Nephron progenitor cell (in vitro differentiated cells): ENCODE measurements at regions not wholly inside any gene's neighbourhood (a gene's known extent, or its start where the extent isn't known, plus 50 kb on each side); places are given as distances from the start of the nearest gene placed in this dataset.

Experiments used
- DNase-seq: peaks from one replicate; pipeline ENCODE4 v3.0.0; 2021
- H3K27ac Mint-ChIP-seq: 2 replicates; pipeline ENCODE4 v1.8.0; 2021; ENCODE audit warnings: mild to moderate bottlenecking, moderate library complexity, mixed read lengths
- H3K27me3 Mint-ChIP-seq: 2 replicates; pipeline ENCODE4 v1.8.0; 2021; ENCODE audit warnings: mild to moderate bottlenecking, low read depth, mixed read lengths; ENCODE audit not compliant: poor library complexity
- H3K36me3 Mint-ChIP-seq: 2 replicates; pipeline ENCODE4 v1.8.0; 2021; ENCODE audit warnings: low read depth, mixed read lengths
- H3K4me1 Mint-ChIP-seq: 2 replicates; pipeline ENCODE4 v1.8.0; 2021; ENCODE audit warnings: mixed read lengths
- H3K4me3 Mint-ChIP-seq: 2 replicates; pipeline ENCODE4 v1.8.0; 2021; ENCODE audit warnings: mild to moderate bottlenecking, moderate library complexity, mixed read lengths
- H3K9me3 Mint-ChIP-seq: 2 replicates; pipeline ENCODE4 v1.8.0; 2021; ENCODE audit warnings: mild to moderate bottlenecking, moderate library complexity, mixed read lengths
- TF ChIP-seq, protein P1 (sequence below): fragments of 200-600 bp; sonication (generic); IDR thresholded peaks from 2 replicates; pipeline ENCODE4 v1.5.0; 2021; ENCODE audit warnings: antibody characterized with exemption

DNA sequence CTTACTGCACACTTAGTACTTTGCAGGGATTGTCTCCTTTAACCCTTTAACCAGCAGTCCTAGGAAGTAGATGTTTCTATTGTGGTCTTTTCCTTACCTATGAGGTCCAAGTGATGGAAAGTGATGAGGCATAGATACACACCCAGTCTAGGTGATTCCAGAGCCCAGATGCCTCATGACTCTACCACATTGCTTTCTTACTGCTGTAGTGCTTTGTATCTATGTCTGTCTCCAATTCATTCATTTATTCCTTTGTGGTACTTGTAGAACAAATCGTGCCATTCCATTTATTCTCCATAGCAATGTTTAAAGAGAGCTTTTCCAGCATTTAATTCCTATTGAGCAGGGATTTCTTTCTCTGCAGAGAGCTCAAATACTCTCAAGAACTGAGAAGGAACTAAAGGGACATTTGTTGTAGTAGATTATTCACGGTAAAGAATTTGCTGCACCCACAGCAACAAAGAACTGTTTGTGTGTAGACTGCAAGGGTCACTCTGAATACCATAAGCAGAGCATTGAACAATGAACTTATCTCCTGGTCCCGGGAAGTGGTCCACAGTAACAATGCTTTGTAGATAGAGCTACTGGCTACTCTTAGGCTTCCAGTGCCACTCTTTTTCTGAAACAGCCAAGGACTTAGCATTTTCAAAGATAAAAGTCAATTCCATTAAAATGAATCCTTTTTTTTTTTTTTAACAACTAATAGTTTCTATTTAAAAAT, 337.0 kb downstream of the PTEN start:
- TF ChIP-seq, protein P1, sequence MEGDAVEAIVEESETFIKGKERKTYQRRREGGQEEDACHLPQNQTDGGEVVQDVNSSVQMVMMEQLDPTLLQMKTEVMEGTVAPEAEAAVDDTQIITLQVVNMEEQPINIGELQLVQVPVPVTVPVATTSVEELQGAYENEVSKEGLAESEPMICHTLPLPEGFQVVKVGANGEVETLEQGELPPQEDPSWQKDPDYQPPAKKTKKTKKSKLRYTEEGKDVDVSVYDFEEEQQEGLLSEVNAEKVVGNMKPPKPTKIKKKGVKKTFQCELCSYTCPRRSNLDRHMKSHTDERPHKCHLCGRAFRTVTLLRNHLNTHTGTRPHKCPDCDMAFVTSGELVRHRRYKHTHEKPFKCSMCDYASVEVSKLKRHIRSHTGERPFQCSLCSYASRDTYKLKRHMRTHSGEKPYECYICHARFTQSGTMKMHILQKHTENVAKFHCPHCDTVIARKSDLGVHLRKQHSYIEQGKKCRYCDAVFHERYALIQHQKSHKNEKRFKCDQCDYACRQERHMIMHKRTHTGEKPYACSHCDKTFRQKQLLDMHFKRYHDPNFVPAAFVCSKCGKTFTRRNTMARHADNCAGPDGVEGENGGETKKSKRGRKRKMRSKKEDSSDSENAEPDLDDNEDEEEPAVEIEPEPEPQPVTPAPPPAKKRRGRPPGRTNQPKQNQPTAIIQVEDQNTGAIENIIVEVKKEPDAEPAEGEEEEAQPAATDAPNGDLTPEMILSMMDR, result no peak

DNA sequence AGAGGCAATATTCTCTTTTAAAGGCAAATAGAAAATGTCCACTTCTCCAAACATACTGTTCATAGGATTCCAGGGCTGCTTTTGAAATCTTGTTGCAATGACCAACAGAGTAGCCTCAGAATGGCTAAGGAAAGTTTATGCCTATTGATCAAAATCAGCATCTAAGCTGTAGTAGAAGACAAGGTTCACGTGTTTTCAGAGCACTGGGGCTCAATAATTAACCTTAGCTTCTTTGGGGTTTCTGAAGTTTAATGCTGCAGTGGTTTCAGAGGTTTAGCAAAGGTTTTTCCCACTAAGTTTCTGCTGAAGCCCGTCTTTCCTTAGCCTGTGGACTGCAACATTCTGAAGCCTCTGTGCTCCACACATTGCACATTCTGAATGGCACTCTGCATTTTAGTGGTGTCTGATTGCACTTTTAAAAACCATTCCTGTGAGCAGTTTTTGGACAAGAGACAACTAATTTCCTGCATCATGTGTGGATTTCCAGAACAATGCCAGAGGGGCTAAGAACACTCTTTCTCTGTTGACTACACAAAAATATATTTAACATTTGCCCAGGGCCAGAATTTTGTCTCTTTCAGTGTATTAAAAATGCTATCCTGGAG, 342.5 kb downstream of the PTEN start:
- Mint-ChIP-seq H3K4me3 (no peak overlapping the region), H3K36me3 (no peaks in the 10 kb centered on the region), H3K27me3 (no peaks in the 10 kb centered on the region), H3K4me1 (peaks cover 23% of the 10 kb centered on the region), H3K27ac (no peak overlapping the region), H3K9me3 (no peaks in the 10 kb centered on the region)
- TF ChIP-seq, protein P1, result no peak
- no peak for DNase-seq

More for the DNA sequence above, 337.0 kb downstream of the PTEN start:
- H3K27me3 Mint-ChIP-seq, result no peaks in the 10 kb centered on the region
- no peaks in the 10 kb centered on the region for H3K36me3 Mint-ChIP-seq
- no peak overlapping the region for H3K4me3 Mint-ChIP-seq
- H3K4me1 Mint-ChIP-seq, result peaks cover 10% of the 10 kb centered on the region
- no peaks in the 10 kb centered on the region for H3K9me3 Mint-ChIP-seq
- DNase-seq, result no peak
- no peak overlapping the region for H3K27ac Mint-ChIP-seq

DNA sequence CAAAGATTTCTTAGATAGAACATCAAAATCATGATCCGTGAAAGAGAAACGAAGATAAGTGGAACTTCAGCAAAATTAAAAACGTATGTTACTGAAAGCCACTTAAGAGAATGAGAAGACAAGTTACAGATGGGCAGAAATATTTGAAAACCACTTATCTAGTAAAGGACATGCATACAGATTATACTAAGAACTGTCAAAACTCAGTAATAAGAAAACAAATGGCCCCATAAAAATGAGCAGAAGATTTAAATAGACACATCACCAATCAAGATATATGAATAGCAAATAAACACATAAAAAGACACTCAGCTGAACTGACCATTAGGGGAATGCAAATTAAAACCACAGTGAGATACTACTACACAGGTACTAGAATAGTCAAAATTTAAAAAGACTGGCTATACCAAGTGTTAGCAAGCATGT, 343.7 kb downstream of the PTEN start:
- no peak for DNase-seq
- Mint-ChIP-seq H3K4me3 (no peak overlapping the region), H3K27me3 (no peaks in the 10 kb centered on the region), H3K4me1 (peaks cover 23% of the 10 kb centered on the region), H3K9me3 (no peaks in the 10 kb centered on the region), H3K36me3 (no peaks in the 10 kb centered on the region), H3K27ac (no peak overlapping the region)
- TF ChIP-seq, protein P1, result no peak

DNA sequence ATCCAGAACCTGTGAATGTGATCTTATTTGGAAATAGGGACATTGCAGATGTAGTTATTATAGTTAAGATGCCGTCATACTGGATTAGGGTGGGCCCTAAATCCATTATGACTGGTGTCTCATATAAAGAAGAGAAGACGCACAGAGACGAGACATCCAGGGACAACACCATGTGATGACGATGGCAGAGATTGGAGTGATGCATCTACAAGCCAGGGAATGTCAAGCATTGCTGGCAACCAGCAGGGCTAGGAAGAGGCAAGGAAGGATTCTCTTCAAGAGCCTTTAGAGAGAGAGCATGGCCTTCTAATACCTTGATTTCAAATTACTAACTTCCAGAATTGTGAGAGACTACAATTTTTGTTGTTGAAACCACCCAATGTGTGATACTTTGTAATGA, 345.8 kb downstream of the PTEN start:
- H3K27ac Mint-ChIP-seq, result no peak overlapping the region

DNA sequence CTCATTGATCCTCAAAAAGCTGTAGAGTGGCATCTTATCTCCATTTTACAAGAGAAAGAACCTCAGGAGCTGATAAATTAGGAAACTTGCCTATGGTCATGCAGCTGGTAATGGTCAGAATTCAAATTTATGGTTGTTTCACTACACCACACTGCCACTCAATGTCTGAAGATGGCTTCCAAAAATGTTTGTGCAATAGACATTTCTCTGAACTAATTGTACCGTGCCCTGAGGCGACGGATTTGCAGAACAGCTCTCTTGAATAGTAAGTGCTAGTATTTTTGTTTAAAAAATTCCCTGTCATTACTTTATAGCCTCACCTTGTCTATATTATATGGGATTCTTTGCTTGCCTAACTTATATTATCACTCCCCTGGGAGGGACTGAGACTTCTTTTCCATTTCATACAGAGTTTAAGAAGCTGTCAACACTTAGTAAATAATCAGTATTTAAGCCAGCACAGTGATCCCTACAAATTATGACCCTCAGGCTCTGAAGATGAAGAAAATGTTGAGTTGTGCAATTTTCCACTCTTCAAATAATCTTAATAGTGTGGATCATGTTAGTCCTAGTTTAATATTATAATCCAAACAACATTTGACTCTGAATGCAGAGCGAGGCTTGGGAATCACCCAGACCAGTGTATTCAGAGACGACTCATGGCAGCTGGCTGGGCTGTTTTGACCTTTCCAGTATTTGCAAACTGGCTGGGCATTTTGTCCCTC, 346.6 kb downstream of the PTEN start:
- no peak for DNase-seq
- Mint-ChIP-seq H3K36me3 (no peaks in the 10 kb centered on the region), H3K27ac (no peak overlapping the region), H3K9me3 (no peaks in the 10 kb centered on the region), H3K4me3 (no peak overlapping the region), H3K27me3 (no peaks in the 10 kb centered on the region), H3K4me1 (peaks cover 18% of the 10 kb centered on the region)
- TF ChIP-seq, protein P1, result no peak

More for the DNA sequence above, 345.8 kb downstream of the PTEN start:
- Mint-ChIP-seq H3K4me3 (no peak overlapping the region), H3K4me1 (peaks cover 23% of the 10 kb centered on the region), H3K36me3 (no peaks in the 10 kb centered on the region), H3K9me3 (no peaks in the 10 kb centered on the region), H3K27me3 (no peaks in the 10 kb centered on the region)
- TF ChIP-seq, protein P1, result no peak
- no peak for DNase-seq
